Omental fat pad (tissue), 3 donors: ENCODE measurements at regions not wholly inside any gene's neighbourhood (a gene's known extent, or its start where the extent isn't known, plus 50 kb on each side); places are given as distances from the start of the nearest gene placed in this dataset.

ENCODE experiments used
- ATAC-seq: fragments of 150-250 bp; one replicate; pipeline ENCODE4 v1.9.1; 2016; ENCODE audit warnings: mild to moderate bottlenecking, moderate library complexity; ENCODE audit not compliant: low FRiP score
- DNase-seq: peaks from one replicate; pipeline ENCODE4 v3.0.0-alpha.2; 2019; ENCODE audit warnings: low spot score
- CTCF ChIP-seq, 3 donors: fragments of 450-650 bp; IDR thresholded peaks; one replicate each; pipeline ENCODE4 v1.5.1; 2016 to 2017; ENCODE audit warnings: antibody characterized with exemption in 3 of 3, mild to moderate bottlenecking in 3 of 3, moderate library complexity in 2 of 3

GRCh38 chr14:27242874-27243273 lies 645.0 kb upstream of the NOVA1 start:
- no peak for DNase-seq
- no peak for ATAC-seq
- TF ChIP-seq CTCF (IDR thresholded peaks at IDR 0.05) = no peak

GRCh38 chr14:27243365-27243764 lies 645.5 kb upstream of the NOVA1 start:
- TF ChIP-seq CTCF (IDR thresholded peaks at IDR 0.05) = no peak
- ATAC-seq (no peak), DNase-seq (no peak)

GRCh38 chr14:27245947-27246346 lies 648.1 kb upstream of the NOVA1 start:
- ATAC-seq = no peak
- no peak for TF ChIP-seq CTCF (IDR thresholded peaks at IDR 0.05)
- DNase-seq = no peak

- ATAC-seq (no peak), DNase-seq (no peak)
- TF ChIP-seq CTCF (IDR thresholded peaks at IDR 0.05) = no peak
These were observed 656.1 kb upstream of the NOVA1 start for GRCh38 chr14:27253966-27254365.

- no peak for ATAC-seq
- DNase-seq = no peak
- TF ChIP-seq CTCF (IDR thresholded peaks at IDR 0.05) = no peak
These were observed 659.0 kb upstream of the NOVA1 start for GRCh38 chr14:27256805-27257204.

GRCh38 chr14:27267876-27268275 lies 670.0 kb upstream of the NOVA1 start:
- TF ChIP-seq CTCF (IDR thresholded peaks at IDR 0.05) = no peak
- DNase-seq (no peak), ATAC-seq (no peak)

- DNase-seq = no peak
- no peak for TF ChIP-seq CTCF (IDR thresholded peaks at IDR 0.05)
- ATAC-seq = no peak
These were observed 672.9 kb upstream of the NOVA1 start for GRCh38 chr14:27270716-27271115.
